GM23338 (cell line): ENCODE measurements at regions not wholly inside any gene's neighbourhood (a gene's known extent, or its start where the extent isn't known, plus 50 kb on each side); places are given as distances from the start of the nearest gene placed in this dataset.

ENCODE experiments used
- CREB1 ChIP-seq: fragments of 250-450 bp; sonication (Bioruptor Pico); IDR thresholded peaks from 2 replicates; pipeline ENCODE4 v1.5.0; 2020; ENCODE audit warnings: low read depth, mild to moderate bottlenecking, moderate library complexity
- EZH2 ChIP-seq: fragments of 200-600 bp; sonication (generic); IDR thresholded peaks from one replicate; pipeline ENCODE4 v1.8.0; 2017; ENCODE audit warnings: antibody characterized with exemption, mild to moderate bottlenecking, low read depth; ENCODE audit not compliant: unreplicated experiment
- EZH2phosphoT487 ChIP-seq: fragments of 200-600 bp; sonication (generic); IDR thresholded peaks from one replicate; pipeline ENCODE4 v1.8.1; 2018; ENCODE audit warnings: antibody characterized with exemption; ENCODE audit not compliant: unreplicated experiment
- POLR2AphosphoS5 ChIP-seq: IDR thresholded peaks from 2 replicates; pipeline ENCODE4 v1.6.1; 2016; ENCODE audit warnings: antibody characterized with exemption, low read depth
- ZNF331 ChIP-seq: fragments of 250-450 bp; sonication (Bioruptor Pico); IDR thresholded peaks from 2 replicates; pipeline ENCODE4 v1.5.0; 2020; ENCODE audit warnings: low read depth, mild to moderate bottlenecking, moderate library complexity
- TF ChIP-seq, protein P1 (sequence below), 2 experiments: fragments of 200-600 bp in 1 of 2; sonication (generic) in 1 of 2; conservative IDR thresholded peaks; 2 replicates each; pipeline versions ENCODE4 v1.5.1 to v1.6.1; 2016 to 2017; ENCODE audit warnings: antibody characterized with exemption in 2 of 2, low read depth in 2 of 2, mild to moderate bottlenecking in 2 of 2, moderate library complexity in 1 of 2
- TF ChIP-seq, protein P2 (sequence below): IDR thresholded peaks from one replicate; pipeline ENCODE4 v1.6.1; 2018; ENCODE audit warnings: antibody characterized with exemption; ENCODE audit not compliant: unreplicated experiment
- TF ChIP-seq, protein P3 (sequence below): IDR thresholded peaks from 2 replicates; pipeline ENCODE4 v1.6.1; 2016; ENCODE audit warnings: antibody characterized with exemption

DNA sequence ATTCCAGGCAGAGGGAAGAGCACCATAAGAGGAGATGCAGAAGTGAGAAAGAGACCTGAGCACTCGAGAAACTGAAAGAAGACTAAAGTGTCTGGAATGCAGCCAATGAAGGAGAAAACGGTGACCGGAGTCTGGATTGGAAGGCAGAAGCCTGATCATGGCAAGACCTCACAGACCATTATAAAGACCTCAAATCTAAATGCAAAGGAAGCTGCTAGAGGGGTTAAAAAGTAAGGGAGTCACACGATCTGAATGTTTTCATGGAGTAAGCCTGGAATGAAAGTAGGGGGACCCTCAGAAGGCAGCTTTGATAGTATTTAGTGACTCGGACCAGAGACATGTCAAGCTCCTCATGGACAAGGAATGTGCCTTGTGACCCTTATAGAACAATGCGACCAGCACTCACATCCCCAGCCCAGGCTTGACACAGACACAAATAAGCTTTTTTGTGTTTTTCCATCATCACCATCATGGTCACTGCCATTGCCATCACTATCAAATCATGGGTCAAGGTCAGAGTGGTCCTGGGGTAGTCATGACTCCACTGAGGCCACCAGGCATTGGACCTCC, 183.6 kb downstream of the SEC16B start:
- TF ChIP-seq POLR2AphosphoS5, result no peak
- TF ChIP-seq, protein P1, sequence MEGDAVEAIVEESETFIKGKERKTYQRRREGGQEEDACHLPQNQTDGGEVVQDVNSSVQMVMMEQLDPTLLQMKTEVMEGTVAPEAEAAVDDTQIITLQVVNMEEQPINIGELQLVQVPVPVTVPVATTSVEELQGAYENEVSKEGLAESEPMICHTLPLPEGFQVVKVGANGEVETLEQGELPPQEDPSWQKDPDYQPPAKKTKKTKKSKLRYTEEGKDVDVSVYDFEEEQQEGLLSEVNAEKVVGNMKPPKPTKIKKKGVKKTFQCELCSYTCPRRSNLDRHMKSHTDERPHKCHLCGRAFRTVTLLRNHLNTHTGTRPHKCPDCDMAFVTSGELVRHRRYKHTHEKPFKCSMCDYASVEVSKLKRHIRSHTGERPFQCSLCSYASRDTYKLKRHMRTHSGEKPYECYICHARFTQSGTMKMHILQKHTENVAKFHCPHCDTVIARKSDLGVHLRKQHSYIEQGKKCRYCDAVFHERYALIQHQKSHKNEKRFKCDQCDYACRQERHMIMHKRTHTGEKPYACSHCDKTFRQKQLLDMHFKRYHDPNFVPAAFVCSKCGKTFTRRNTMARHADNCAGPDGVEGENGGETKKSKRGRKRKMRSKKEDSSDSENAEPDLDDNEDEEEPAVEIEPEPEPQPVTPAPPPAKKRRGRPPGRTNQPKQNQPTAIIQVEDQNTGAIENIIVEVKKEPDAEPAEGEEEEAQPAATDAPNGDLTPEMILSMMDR (conservative IDR thresholded peaks at IDR 0.05; ENCODE audit: low read depth in 2 of 2), result no peak
- TF ChIP-seq EZH2, result no peak
- no peak for TF ChIP-seq ZNF331 (CRISPR knock-in tag)
- TF ChIP-seq, protein P2, sequence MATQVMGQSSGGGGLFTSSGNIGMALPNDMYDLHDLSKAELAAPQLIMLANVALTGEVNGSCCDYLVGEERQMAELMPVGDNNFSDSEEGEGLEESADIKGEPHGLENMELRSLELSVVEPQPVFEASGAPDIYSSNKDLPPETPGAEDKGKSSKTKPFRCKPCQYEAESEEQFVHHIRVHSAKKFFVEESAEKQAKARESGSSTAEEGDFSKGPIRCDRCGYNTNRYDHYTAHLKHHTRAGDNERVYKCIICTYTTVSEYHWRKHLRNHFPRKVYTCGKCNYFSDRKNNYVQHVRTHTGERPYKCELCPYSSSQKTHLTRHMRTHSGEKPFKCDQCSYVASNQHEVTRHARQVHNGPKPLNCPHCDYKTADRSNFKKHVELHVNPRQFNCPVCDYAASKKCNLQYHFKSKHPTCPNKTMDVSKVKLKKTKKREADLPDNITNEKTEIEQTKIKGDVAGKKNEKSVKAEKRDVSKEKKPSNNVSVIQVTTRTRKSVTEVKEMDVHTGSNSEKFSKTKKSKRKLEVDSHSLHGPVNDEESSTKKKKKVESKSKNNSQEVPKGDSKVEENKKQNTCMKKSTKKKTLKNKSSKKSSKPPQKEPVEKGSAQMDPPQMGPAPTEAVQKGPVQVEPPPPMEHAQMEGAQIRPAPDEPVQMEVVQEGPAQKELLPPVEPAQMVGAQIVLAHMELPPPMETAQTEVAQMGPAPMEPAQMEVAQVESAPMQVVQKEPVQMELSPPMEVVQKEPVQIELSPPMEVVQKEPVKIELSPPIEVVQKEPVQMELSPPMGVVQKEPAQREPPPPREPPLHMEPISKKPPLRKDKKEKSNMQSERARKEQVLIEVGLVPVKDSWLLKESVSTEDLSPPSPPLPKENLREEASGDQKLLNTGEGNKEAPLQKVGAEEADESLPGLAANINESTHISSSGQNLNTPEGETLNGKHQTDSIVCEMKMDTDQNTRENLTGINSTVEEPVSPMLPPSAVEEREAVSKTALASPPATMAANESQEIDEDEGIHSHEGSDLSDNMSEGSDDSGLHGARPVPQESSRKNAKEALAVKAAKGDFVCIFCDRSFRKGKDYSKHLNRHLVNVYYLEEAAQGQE, result no peak
- no peak for TF ChIP-seq EZH2phosphoT487
- TF ChIP-seq, protein P3, sequence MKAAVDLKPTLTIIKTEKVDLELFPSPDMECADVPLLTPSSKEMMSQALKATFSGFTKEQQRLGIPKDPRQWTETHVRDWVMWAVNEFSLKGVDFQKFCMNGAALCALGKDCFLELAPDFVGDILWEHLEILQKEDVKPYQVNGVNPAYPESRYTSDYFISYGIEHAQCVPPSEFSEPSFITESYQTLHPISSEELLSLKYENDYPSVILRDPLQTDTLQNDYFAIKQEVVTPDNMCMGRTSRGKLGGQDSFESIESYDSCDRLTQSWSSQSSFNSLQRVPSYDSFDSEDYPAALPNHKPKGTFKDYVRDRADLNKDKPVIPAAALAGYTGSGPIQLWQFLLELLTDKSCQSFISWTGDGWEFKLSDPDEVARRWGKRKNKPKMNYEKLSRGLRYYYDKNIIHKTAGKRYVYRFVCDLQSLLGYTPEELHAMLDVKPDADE, result no peak
- TF ChIP-seq CREB1 (CRISPR knock-in tag), result no peak
